Activated T-helper 1 cell treated with anti-CD3 and anti-CD28 coated beads, Interleukin-12 subunit alpha, Interleukin-12 subunit beta, Interleukin-2, Interleukin-4 antibody, amounts not matched to agents 30 ng/mL and 10 ng/mL and 1 ng/mL, durations not matched to agents 14 hours and 24 hours and 36 hours (primary cell): ENCODE measurements at regions not wholly inside any gene's neighbourhood (a gene's known extent, or its start where the extent isn't known, plus 50 kb on each side); places are given as distances from the start of the nearest gene placed in this dataset.

Experiments used
- DNase-seq: peaks from one replicate; pipeline ENCODE4 v3.0.0; 2021; ENCODE audit warnings: low spot score
- H3K27ac Mint-ChIP-seq: one replicate; pipeline ENCODE4 v1.8.0; 2021; ENCODE audit warnings: mild to moderate bottlenecking, mixed read lengths
- H3K27me3 Mint-ChIP-seq: one replicate; pipeline ENCODE4 v1.8.0; 2022; ENCODE audit warnings: mild to moderate bottlenecking, moderate library complexity, mixed read lengths; ENCODE audit not compliant: insufficient read depth
- H3K36me3 Mint-ChIP-seq: one replicate; pipeline ENCODE4 v1.8.0; 2021; ENCODE audit warnings: low read depth, mixed read lengths
- H3K4me1 Mint-ChIP-seq: one replicate; pipeline ENCODE4 v1.8.0; 2021; ENCODE audit warnings: low read depth, mixed read lengths
- H3K4me3 Mint-ChIP-seq: one replicate; pipeline ENCODE4 v1.8.0; 2021; ENCODE audit warnings: mild to moderate bottlenecking, moderate library complexity, mixed read lengths
- H3K9me3 Mint-ChIP-seq: one replicate; pipeline ENCODE4 v1.8.0; 2021; ENCODE audit warnings: mixed read lengths
- intact Hi-C: fragments of 100-400 bp; cut with micrococcal nuclease; formaldehyde crosslinking; loops from one replicate; pipeline ENCODE4 v1.15.1; 2024

- intact Hi-C loops = no loop called here
- Mint-ChIP-seq H3K27ac (no peak overlapping the region), H3K36me3 (no peaks in the 10 kb centered on the region), H3K4me1 (no peaks in the 10 kb centered on the region), H3K4me3 (no peak overlapping the region), H3K27me3 (no peaks in the 10 kb centered on the region), H3K9me3 (peaks cover 30% of the 10 kb centered on the region)
- DNase-seq = no peak
Measured at GRCh38 chr1:164343189-164343588, 215.8 kb upstream of the PBX1 start.

GRCh38 chr1:164347980-164348379 is 211.0 kb upstream of the PBX1 start:
- intact Hi-C loops = no loop called here
- peaks cover 29% of the 10 kb centered on the region for H3K9me3 Mint-ChIP-seq
- no peaks in the 10 kb centered on the region for H3K27me3 Mint-ChIP-seq
- no peak overlapping the region for H3K4me3 Mint-ChIP-seq
- no peaks in the 10 kb centered on the region for H3K4me1 Mint-ChIP-seq
- no peak overlapping the region for H3K27ac Mint-ChIP-seq
- no peak for DNase-seq
- no peaks in the 10 kb centered on the region for H3K36me3 Mint-ChIP-seq

GRCh38 chr1:164356511-164356910 is 202.5 kb upstream of the PBX1 start:
- Mint-ChIP-seq H3K9me3 (peaks cover 21% of the 10 kb centered on the region), H3K4me1 (no peaks in the 10 kb centered on the region), H3K36me3 (no peaks in the 10 kb centered on the region), H3K27me3 (no peaks in the 10 kb centered on the region), H3K27ac (no peak overlapping the region), H3K4me3 (no peak overlapping the region)
- intact Hi-C loops = no loop called here
- no peak for DNase-seq

- H3K4me3 Mint-ChIP-seq = no peak overlapping the region
- H3K36me3 Mint-ChIP-seq = no peaks in the 10 kb centered on the region
- intact Hi-C loops = no loop called here
- DNase-seq = no peak
- no peak overlapping the region for H3K27ac Mint-ChIP-seq
- no peaks in the 10 kb centered on the region for H3K27me3 Mint-ChIP-seq
- H3K9me3 Mint-ChIP-seq = peaks cover 21% of the 10 kb centered on the region
- H3K4me1 Mint-ChIP-seq = no peaks in the 10 kb centered on the region
Measured at GRCh38 chr1:164360265-164360664, 198.7 kb upstream of the PBX1 start.

- peaks cover 17% of the 10 kb centered on the region for H3K9me3 Mint-ChIP-seq
- H3K36me3 Mint-ChIP-seq = no peaks in the 10 kb centered on the region
- no peaks in the 10 kb centered on the region for H3K27me3 Mint-ChIP-seq
- intact Hi-C loops = no loop called here
- no peak overlapping the region for H3K27ac Mint-ChIP-seq
- H3K4me1 Mint-ChIP-seq = no peaks in the 10 kb centered on the region
- H3K4me3 Mint-ChIP-seq = no peak overlapping the region
- DNase-seq = no peak
Measured at GRCh38 chr1:164361927-164362326, 197.1 kb upstream of the PBX1 start.

GRCh38 chr1:164363980-164364379 is 195.0 kb upstream of the PBX1 start:
- peaks cover 20% of the 10 kb centered on the region for H3K9me3 Mint-ChIP-seq
- no peaks in the 10 kb centered on the region for H3K27me3 Mint-ChIP-seq
- no peaks in the 10 kb centered on the region for H3K4me1 Mint-ChIP-seq
- no peaks in the 10 kb centered on the region for H3K36me3 Mint-ChIP-seq
- no peak overlapping the region for H3K4me3 Mint-ChIP-seq
- intact Hi-C loops = no loop called here
- H3K27ac Mint-ChIP-seq = no peak overlapping the region
- no peak for DNase-seq

GRCh38 chr1:164366014-164366413 is 193.0 kb upstream of the PBX1 start:
- Mint-ChIP-seq H3K27me3 (no peaks in the 10 kb centered on the region), H3K9me3 (peaks cover 15% of the 10 kb centered on the region), H3K4me3 (no peak overlapping the region), H3K27ac (no peak overlapping the region), H3K36me3 (no peaks in the 10 kb centered on the region), H3K4me1 (no peaks in the 10 kb centered on the region)
- no peak for DNase-seq
- intact Hi-C loops = no loop called here

GRCh38 chr1:164369698-164370365 is 189.2 kb upstream of the PBX1 start:
- Mint-ChIP-seq H3K27me3 (no peaks in the 10 kb centered on the region), H3K9me3 (peaks cover 6% of the 10 kb centered on the region), H3K4me3 (no peak overlapping the region), H3K4me1 (no peaks in the 10 kb centered on the region), H3K27ac (no peak overlapping the region), H3K36me3 (no peaks in the 10 kb centered on the region)
- intact Hi-C loops = no loop called here
- DNase-seq = no peak

- H3K9me3 Mint-ChIP-seq = peaks cover 10% of the 10 kb centered on the region
- H3K27ac Mint-ChIP-seq = no peak overlapping the region
Measured at GRCh38 chr1:164380893-164381292, 178.1 kb upstream of the PBX1 start.

GRCh38 chr1:164382384-164382783 is 176.6 kb upstream of the PBX1 start:
- Mint-ChIP-seq H3K4me1 (no peaks in the 10 kb centered on the region), H3K36me3 (no peaks in the 10 kb centered on the region), H3K4me3 (no peak overlapping the region), H3K27me3 (no peaks in the 10 kb centered on the region), H3K27ac (no peak overlapping the region), H3K9me3 (peaks cover 14% of the 10 kb centered on the region)
- no peak for DNase-seq
- intact Hi-C loops = no loop called here

More at GRCh38 chr1:164380893-164381292, 178.1 kb upstream of the PBX1 start:
- no peaks in the 10 kb centered on the region for H3K4me1 Mint-ChIP-seq
- no peaks in the 10 kb centered on the region for H3K27me3 Mint-ChIP-seq
- intact Hi-C loops = no loop called here
- H3K4me3 Mint-ChIP-seq = no peak overlapping the region
- no peaks in the 10 kb centered on the region for H3K36me3 Mint-ChIP-seq
- DNase-seq = no peak

GRCh38 chr1:164384262-164384661 is 174.7 kb upstream of the PBX1 start:
- intact Hi-C loops = no loop called here
- no peaks in the 10 kb centered on the region for H3K4me1 Mint-ChIP-seq
- H3K36me3 Mint-ChIP-seq = no peaks in the 10 kb centered on the region
- no peak for DNase-seq
- no peak overlapping the region for H3K27ac Mint-ChIP-seq
- no peak overlapping the region for H3K4me3 Mint-ChIP-seq
- peaks cover 14% of the 10 kb centered on the region for H3K9me3 Mint-ChIP-seq
- H3K27me3 Mint-ChIP-seq = no peaks in the 10 kb centered on the region

GRCh38 chr1:164417016-164417704 is 141.8 kb upstream of the PBX1 start:
- no peak overlapping the region for H3K27ac Mint-ChIP-seq
- H3K4me1 Mint-ChIP-seq = no peaks in the 10 kb centered on the region
- peaks cover 10% of the 10 kb centered on the region for H3K9me3 Mint-ChIP-seq
- no peak for DNase-seq
- H3K4me3 Mint-ChIP-seq = no peak overlapping the region
- H3K27me3 Mint-ChIP-seq = no peaks in the 10 kb centered on the region
- intact Hi-C loops = no loop called here
- no peaks in the 10 kb centered on the region for H3K36me3 Mint-ChIP-seq

- no peaks in the 10 kb centered on the region for H3K27me3 Mint-ChIP-seq
- H3K4me1 Mint-ChIP-seq = no peaks in the 10 kb centered on the region
- no peak overlapping the region for H3K27ac Mint-ChIP-seq
- H3K36me3 Mint-ChIP-seq = no peaks in the 10 kb centered on the region
- intact Hi-C loops = no loop called here
- DNase-seq = no peak
- H3K4me3 Mint-ChIP-seq = no peak overlapping the region
- H3K9me3 Mint-ChIP-seq = peaks cover 3% of the 10 kb centered on the region
Measured at GRCh38 chr1:164423136-164423535, 135.8 kb upstream of the PBX1 start.
